ENCODE measurements at regions not wholly inside any gene's neighbourhood (a gene's known extent, or its start where the extent isn't known, plus 50 kb on each side); places are given as distances from the start of the nearest gene placed in this dataset.

GRCh38 chr11:79570104-79570503, 129.3 kb upstream of the TENM4 start:
- Histone ChIP-seq H3K4me3 (no peak overlapping the region), H3K9me3 (no peaks in the 10 kb centered on the region), H3K4me1 (no peaks in the 10 kb centered on the region), H3K27me3 (no peaks in the 10 kb centered on the region), H3K36me3 (no peaks in the 10 kb centered on the region), H3K27ac (no peak overlapping the region)
- DNase-seq = no peak
- TF ChIP-seq CTCF (IDR thresholded peaks at IDR 0.05) (no peak), POLR2A (IDR thresholded peaks at IDR 0.05) (no peak)

GRCh38 chr11:79564288-79564925, 123.6 kb upstream of the TENM4 start:
- DNase-seq = no peak
- TF ChIP-seq CTCF (IDR thresholded peaks at IDR 0.05) (no peak), POLR2A (IDR thresholded peaks at IDR 0.05) (no peak)

GRCh38 chr11:79561496-79561895, 120.7 kb upstream of the TENM4 start:
- DNase-seq = no peak
- no peak overlapping the region for H3K27ac ChIP-seq
- TF ChIP-seq POLR2A (IDR thresholded peaks at IDR 0.05) = no peak
- TF ChIP-seq CTCF (IDR thresholded peaks at IDR 0.05) = no peak
- H3K4me3 ChIP-seq = no peak overlapping the region
- H3K9me3 ChIP-seq = no peaks in the 10 kb centered on the region
- no peaks in the 10 kb centered on the region for H3K4me1 ChIP-seq
- no peaks in the 10 kb centered on the region for H3K36me3 ChIP-seq
- H3K27me3 ChIP-seq = no peaks in the 10 kb centered on the region

More at GRCh38 chr11:79564288-79564925, 123.6 kb upstream of the TENM4 start:
- Histone ChIP-seq H3K4me3 (no peak overlapping the region), H3K36me3 (no peaks in the 10 kb centered on the region), H3K27ac (no peak overlapping the region), H3K4me1 (no peaks in the 10 kb centered on the region), H3K9me3 (no peaks in the 10 kb centered on the region), H3K27me3 (no peaks in the 10 kb centered on the region)

- Histone ChIP-seq H3K9me3 (no peaks in the 10 kb centered on the region), H3K27me3 (no peaks in the 10 kb centered on the region), H3K27ac (no peak overlapping the region), H3K4me1 (no peaks in the 10 kb centered on the region), H3K4me3 (no peak overlapping the region), H3K36me3 (no peaks in the 10 kb centered on the region)
- no peak for DNase-seq
- TF ChIP-seq POLR2A (IDR thresholded peaks at IDR 0.05) (no peak), CTCF (IDR thresholded peaks at IDR 0.05) (no peak)
These were observed 110.0 kb upstream of the TENM4 start for GRCh38 chr11:79550809-79551208.

- Histone ChIP-seq H3K27ac (no peak overlapping the region), H3K27me3 (no peaks in the 10 kb centered on the region), H3K9me3 (no peaks in the 10 kb centered on the region), H3K36me3 (no peaks in the 10 kb centered on the region), H3K4me3 (no peak overlapping the region), H3K4me1 (no peaks in the 10 kb centered on the region)
- TF ChIP-seq CTCF (IDR thresholded peaks at IDR 0.05) = no peak
- TF ChIP-seq POLR2A (IDR thresholded peaks at IDR 0.05) = no peak
- no peak for DNase-seq
These were observed 106.4 kb upstream of the TENM4 start for GRCh38 chr11:79547256-79547655.

- H3K4me1 ChIP-seq = no peaks in the 10 kb centered on the region
- no peak for TF ChIP-seq POLR2A (IDR thresholded peaks at IDR 0.05)
- TF ChIP-seq CTCF (IDR thresholded peaks at IDR 0.05) = no peak
- no peaks in the 10 kb centered on the region for H3K36me3 ChIP-seq
- no peaks in the 10 kb centered on the region for H3K9me3 ChIP-seq
- DNase-seq = no peak
- H3K27ac ChIP-seq = no peak overlapping the region
- no peaks in the 10 kb centered on the region for H3K27me3 ChIP-seq
- H3K4me3 ChIP-seq = no peak overlapping the region
These were observed 105.5 kb upstream of the TENM4 start for GRCh38 chr11:79546351-79546750.

Measured in Peyer's patch (tissue), 4 donors.